OCI-LY1 (cell line): ENCODE measurements at regions not wholly inside any gene's neighbourhood (a gene's known extent, or its start where the extent isn't known, plus 50 kb on each side); places are given as distances from the start of the nearest gene placed in this dataset.

Experiments used
- EZH2 ChIP-seq: fragments of 200-600 bp; sonication (generic), shearing (Covaris generic); IDR thresholded peaks from 2 replicates; pipeline ENCODE4 v1.8.0; 2017; ENCODE audit warnings: borderline replicate concordance, mixed run types, mild to moderate bottlenecking, antibody characterized with exemption, low read length, moderate library complexity, mixed read lengths
- TF ChIP-seq, protein P1 (sequence below): fragments of 200-600 bp; sonication (generic), shearing (Covaris generic); IDR thresholded peaks from 2 replicates; pipeline ENCODE4 v1.5.1; 2017; ENCODE audit warnings: mild to moderate bottlenecking, antibody characterized with exemption, low read length, moderate library complexity, mixed read lengths

DNA sequence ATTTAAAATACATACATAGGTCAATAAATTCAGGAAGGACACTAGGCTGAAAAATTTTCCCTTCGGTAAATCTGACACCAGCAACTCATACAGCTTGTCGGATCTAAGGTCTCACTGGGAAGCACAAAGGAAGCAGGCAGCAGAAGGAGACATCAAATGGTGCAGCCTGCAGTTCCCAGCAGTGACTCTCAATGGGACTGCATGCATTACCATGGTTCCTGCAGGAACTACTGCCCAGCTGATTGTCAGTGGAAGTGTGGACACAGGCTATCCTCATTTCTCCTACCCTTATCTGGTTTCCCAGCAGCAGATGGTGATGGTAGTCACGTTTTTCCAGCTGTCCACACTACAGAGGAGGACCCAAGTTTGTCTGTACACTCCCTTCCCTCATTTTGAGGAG, 113.3 kb downstream of the PPP1R2C start:
- no peak for TF ChIP-seq EZH2
- TF ChIP-seq, protein P1, sequence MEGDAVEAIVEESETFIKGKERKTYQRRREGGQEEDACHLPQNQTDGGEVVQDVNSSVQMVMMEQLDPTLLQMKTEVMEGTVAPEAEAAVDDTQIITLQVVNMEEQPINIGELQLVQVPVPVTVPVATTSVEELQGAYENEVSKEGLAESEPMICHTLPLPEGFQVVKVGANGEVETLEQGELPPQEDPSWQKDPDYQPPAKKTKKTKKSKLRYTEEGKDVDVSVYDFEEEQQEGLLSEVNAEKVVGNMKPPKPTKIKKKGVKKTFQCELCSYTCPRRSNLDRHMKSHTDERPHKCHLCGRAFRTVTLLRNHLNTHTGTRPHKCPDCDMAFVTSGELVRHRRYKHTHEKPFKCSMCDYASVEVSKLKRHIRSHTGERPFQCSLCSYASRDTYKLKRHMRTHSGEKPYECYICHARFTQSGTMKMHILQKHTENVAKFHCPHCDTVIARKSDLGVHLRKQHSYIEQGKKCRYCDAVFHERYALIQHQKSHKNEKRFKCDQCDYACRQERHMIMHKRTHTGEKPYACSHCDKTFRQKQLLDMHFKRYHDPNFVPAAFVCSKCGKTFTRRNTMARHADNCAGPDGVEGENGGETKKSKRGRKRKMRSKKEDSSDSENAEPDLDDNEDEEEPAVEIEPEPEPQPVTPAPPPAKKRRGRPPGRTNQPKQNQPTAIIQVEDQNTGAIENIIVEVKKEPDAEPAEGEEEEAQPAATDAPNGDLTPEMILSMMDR, result no peak
